C4-2B (cell line): ENCODE measurements at regions not wholly inside any gene's neighbourhood (a gene's known extent, or its start where the extent isn't known, plus 50 kb on each side); places are given as distances from the start of the nearest gene placed in this dataset.

Experiments used
- CTCF ChIP-seq: fragments of 450-650 bp; conservative IDR thresholded peaks from 2 replicates; pipeline ENCODE4 v1.5.1; 2017; ENCODE audit warnings: mild to moderate bottlenecking
- ZFX ChIP-seq: fragments of 450-650 bp; IDR thresholded peaks from 2 replicates; pipeline ENCODE4 v1.6.1; 2017

DNA sequence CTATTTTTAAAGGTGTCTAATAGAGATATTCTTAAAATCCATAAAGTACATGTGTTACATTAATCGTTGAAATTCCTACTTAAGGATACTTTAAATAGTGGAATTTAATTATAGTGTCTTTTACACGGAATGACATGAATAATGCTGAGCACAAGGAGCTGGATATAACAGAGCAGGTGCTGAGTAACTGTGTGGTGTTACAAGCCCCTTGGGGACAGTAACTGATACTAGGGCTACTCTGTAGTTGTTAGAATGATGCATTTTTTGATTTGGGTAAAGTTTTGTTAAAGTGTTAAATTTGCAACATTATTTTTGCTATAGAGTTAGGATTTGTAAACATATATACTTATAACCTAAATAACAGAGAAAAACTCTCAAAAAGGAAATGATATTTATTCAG is 1496.1 kb downstream of the OTOL1 start:
- TF ChIP-seq CTCF (no peak), ZFX (no peak)
